Endometrium (tissue), 2 donors: ENCODE measurements at regions not wholly inside any gene's neighbourhood (a gene's known extent, or its start where the extent isn't known, plus 50 kb on each side); places are given as distances from the start of the nearest gene placed in this dataset.
"Not testable (repeated sequence)": the region's sequence is repeated elsewhere in the genome, so short reads cannot be mapped to it uniquely, and the experiment has no call there.

Source experiments
- FAIRE-seq: peaks from 2 replicates; lab custom pipeline; 2012; peaks lifted over from hg19 to GRCh38; lab: Jason Lieb, UNC
- donor health status: control.
- donor health status: control.

DNA sequence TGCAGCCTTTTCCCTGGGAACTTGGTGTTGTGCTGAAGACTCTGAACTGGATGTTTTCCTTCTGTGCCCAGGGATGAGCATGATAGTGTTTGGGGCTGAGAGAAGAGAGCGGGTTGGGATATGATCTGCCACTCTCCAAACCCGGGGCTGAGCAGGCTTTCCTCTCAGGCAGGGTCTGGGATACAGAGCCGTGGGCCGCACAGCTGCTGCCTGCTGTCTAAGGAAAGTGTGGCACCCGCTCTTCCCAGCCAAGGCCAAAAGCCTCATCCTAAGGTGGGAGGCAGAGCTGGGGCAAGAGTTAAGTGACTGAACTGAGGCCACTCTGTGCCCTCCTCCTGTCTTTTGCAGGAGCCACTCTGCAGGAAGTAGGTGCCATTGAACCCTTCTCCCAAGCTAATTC lies 83.6 kb upstream of the PITX1 start:
- no peak for FAIRE-seq

DNA sequence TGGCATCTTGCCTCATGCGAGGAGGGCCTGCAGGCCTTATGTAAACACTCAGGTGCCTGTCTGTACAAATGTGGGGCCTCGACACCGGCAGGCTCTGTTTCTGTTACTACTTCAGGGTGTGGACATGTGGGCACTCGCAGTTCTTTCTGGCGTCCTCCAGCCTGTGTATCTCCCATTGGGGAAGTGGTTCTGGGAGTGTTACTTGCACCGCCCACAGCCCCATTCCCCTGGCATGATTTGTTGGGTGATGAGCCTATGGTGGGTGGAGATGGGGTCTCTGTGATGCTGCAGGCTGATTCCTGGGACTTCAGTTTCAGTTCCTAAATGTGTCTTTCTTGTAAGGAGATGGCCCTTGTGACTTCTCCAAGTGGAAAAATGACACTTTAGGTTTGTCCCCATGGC lies 82.1 kb upstream of the PITX1 start:
- FAIRE-seq = no peak

DNA sequence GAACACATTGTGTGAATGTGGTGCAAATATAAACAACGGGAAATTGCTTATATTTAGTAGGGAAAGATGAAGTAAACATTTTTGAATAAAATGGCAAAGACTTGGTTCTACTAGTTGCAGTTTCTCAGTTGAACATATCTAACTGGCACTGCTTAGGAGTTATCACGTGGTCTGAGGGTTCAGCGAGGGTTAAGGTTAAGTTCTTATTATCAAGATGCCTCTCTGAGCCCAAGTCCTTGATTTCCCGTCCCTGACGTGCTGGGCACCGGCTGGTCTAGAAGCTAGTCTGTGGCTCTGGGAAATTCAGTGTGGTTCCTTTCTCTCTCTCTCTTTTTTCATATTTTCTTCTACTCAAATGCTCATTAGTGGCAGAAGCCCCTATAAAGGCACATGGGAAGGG lies 81.6 kb upstream of the PITX1 start:
- no peak for FAIRE-seq

DNA sequence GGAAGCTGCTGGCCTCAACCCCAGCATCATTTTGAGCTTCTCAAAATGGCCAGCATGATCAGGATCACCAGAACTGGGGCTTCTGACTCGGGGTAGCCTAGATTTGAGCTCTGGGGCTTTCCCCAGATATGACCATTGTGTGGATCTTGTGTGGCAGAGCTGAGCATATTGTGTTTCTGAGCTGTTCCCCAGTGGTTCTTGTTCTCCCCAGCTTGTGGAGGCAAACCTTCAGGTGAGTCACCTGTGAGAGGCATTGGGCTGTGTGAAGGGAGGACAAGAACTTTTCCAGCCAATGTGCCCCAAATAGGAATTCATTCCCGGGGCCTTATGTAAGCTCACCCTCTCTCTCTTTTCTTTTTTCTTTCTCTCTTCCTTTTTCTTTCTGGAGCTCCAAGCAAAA lies 80.7 kb upstream of the PITX1 start:
- FAIRE-seq = no peak

DNA sequence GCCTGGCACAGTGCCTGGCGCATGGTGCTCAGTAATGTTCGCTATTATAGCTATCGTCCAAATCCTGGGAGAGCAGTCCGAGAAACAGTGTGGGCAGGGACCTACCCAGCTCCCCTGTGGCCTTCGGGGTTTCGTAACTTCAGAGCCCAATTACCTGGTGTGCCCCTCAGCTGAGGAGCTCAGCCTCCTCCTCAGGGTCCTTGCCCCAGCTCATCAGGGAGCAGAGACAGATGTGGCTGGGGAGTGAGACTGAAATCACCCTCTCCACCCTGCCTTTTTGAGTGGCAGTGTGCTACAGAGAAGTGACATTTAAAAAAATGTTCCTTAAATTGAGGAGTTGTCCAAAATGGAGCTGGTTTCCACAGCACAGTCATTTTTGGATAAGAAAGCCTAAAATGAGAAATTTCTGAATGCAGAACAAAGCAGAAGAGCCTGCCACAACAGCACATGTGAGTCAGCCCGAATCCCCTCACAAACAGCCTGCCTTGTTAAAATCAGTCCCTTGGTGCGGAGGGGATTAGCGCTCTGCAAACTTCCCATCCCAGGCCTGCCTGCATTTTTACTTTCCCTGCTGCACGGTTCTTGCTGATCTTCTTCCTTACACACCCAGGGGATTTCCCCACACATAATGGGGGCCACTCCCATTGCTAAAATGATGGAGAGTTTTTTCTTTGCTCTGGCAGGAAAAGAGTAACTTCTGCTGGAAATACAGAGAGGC lies 78.1 kb upstream of the PITX1 start:
- no peak for FAIRE-seq

DNA sequence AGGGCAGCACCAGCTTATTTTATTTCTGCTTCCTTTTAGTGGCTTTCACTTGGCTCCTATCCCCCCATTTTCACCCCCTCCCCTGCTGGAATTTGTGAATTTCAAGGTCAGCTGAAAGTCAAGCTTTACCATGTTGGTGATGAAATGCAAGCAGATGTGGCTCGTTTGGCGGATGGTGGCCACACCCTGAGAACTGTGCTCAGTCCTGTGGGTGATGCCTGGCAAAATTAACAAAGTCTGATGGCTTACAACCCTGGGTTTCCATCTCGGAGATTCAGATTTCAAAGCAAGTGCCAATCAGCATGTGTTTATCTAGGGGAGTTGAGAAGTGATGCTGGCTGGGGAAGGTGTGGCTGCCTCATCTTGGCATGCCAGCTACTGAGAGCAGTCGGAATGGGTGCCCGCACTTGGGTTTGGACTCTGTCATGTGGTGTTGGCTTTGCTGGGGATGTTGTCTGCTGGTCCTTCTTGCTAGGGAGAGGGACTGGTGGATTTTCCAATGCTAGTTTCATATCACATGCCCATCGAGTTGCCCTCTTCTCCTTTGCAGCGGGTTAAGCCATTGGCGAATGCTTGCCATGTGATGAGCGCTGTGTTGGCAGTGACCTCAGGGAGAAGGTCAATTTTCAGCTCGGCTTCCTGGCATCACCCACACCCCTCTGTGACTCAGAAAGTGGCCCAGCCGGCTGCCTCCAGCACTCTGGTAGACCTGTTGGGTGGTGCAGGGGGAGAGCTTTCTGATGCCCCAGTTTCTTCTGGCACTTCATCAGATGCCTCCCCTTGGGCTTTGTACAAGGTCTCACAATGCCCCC lies 77.0 kb upstream of the PITX1 start:
- FAIRE-seq = no peak

DNA sequence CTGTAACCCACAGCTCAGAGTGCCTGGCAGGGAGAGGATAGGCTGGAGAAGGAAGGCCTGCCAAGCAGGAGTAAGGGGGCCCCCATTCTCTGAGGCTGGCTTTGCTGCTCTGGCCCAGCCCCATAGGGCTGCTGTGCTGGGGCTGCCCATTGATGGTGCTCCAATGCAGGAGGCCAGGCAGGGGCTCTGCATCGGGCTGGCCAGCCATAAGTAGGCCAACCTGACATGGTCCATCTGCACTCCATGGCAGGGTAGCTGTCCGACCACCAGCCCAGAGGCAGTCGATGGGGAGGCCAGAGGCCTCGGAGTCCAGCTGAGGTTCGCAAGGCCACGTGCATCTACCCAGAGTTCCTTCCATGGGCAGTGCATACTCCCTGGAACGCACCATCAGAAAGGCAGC lies 75.0 kb upstream of the PITX1 start:
- no peak for FAIRE-seq

DNA sequence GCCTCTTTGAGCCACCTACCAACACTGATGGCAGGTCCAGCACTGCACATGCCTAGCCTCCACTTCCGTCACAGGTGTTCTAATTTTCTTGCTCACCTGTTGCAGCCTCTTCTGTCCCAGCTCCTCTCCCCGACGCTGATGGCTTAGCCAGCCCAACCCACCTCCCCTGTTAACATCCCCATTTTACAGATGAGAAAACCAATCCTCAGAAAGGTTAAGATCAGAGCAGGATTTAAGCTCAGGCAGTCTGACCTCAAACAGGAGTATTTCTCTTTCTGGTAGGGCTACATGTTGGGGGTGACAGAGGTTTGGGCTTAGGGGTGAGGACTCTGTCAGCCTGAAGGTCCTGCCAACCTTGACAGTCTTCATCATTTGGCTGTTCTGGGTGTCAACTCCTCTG lies 74.5 kb upstream of the PITX1 start:
- no peak for FAIRE-seq

DNA sequence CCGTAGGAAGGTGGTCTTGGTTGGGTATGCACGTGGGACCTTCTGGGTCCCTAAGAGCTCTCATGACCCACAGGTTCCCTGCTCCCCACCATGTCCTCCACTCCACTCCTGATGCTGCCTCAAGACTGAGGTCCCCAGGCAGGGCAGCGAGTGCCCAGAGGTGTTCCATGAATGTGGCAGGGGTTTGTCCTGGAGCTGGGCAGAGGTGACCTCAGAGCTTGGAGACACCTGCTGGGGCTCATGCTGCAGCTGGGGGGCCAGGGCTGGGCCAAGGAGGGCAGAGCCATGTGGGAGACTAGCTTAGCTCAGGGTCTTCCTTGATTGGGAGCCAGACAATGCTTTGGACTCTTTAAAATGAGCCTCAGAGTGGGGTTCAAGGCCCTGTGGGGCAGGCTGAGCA lies 74.0 kb upstream of the PITX1 start:
- FAIRE-seq = no peak

DNA sequence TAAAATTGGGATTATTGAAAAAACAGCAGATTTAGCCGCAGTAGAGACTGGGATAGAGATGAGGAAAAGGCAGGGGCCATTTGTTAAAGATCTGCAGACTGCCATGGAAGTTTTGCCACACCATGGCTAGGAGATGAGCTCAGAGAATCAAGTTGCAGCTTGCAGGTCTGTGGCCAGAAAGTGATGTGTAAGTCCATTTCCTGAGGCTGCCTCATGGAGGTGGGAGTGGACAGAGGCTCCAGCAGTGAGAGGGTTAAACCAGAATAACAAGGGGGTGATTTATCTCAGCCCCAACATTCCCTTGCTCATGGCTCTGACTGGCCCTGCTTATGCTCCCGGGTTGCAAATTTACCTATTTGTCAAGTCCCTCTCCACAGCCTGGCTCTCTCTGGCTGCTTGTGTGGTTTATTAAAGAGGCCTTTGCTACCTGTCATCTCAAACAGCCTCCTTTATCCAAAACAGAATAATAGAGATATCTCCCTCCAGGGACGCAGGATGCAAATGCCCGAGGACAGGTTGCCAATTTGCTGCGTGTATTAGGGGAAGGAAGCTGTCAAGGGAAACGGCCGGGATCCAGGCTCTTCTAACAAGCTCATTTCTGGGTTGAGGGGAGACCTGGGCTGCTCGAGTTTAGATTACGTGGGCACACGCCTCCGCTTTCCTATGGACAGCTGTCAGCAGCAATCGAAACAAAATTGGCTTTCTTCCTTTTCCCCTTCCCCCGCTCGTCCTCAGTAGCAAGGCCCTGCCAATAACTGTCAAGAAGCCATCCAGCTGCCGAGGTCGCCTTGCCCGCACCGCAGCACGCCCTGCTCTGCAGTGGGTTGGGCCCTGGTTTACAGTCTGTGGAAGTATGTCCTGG lies 72.8 kb upstream of the PITX1 start:
- FAIRE-seq = no peak

DNA sequence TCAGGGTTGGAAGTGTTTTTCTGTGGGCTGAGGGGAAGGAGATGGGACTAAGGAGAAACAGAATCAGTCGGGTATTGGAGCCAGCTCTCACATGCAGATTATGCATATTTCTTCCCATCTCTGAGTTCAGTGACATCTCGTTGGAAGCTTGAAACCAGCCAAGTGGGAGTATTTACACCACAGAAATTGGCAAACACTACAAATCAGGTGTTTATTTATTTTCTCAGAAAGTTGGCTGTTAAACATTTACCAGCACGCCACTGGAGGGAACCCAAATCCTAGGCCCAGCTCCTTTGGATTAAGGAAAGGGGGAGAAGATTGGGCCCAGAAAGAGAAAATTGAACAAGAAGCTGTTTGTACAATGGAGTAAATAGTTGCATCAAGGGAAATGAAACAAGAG lies 72.1 kb upstream of the PITX1 start:
- FAIRE-seq = no peak

DNA sequence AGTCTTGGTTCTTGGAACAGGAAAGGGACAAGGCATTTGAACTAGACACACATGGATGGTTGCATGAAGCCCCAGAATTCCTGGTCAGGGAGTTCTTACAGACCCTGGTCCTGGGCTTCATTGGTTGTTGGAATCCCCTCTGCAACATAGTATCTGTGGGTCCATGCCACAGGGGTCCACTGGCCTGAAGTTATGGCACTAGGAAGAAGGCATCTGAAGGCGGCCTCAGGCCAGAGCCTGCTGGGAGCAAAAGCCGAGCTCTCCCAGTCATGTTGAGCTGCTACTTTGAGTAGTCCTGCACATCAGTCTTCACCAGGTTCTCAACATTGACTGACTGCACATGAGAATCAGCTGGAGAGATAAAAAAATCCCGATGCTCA lies 71.1 kb upstream of the PITX1 start:
- FAIRE-seq = no peak

DNA sequence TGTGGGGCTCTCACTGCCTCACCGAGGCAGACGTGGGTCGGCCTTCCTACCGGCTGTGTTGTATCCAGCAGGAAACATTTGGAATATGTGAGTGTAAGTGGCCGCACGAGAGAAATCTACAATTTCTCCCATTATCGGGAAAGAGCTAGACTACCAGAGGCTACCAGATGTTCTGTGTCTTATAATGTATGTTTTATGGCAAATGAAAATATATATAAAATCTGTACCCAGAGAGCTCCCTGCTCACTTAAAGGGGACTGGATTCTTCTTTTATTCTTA lies 69.5 kb upstream of the PITX1 start:
- FAIRE-seq = no peak

DNA sequence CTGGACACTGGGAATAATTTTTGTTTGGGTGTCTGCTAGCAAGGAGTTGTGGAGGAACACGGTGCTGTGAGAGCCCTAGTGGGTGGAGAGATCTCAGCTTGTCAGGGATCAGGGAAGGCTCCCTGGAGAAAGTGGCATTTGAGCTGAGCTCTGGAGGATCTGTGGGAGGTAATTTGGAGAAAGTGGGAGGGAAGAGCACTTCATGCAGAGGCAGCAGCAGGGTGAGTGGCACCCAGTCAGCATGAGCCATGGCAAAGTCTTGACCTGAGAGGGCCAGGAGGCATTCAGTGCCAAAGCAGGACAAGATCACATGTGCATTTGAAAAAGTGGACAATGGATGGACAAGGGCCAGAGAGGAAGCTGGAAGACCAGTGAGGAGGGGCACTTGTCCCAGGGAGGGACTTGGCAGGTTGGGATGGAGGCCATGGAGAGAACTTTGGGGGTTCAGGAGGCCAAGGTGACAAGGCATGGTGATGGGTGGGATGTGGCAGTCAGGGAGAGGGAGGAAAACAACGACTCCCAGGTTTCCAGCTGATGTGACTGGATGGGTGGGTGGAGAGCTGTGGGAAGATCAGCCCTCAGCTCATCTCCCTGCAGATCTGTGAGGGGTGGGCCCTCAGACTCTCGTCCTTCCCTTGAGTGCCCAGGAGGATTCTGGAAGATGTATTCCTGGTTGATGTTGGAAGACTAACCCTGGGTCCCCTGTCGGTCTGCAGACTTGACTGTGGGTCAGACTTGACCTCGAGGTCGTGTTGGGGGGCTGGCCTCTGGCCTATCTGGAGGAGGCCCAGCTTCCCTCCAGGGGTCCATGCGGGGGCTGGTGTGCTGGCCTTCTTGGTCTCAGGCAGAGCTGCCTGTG lies 68.9 kb upstream of the PITX1 start:
- FAIRE-seq = no peak

DNA sequence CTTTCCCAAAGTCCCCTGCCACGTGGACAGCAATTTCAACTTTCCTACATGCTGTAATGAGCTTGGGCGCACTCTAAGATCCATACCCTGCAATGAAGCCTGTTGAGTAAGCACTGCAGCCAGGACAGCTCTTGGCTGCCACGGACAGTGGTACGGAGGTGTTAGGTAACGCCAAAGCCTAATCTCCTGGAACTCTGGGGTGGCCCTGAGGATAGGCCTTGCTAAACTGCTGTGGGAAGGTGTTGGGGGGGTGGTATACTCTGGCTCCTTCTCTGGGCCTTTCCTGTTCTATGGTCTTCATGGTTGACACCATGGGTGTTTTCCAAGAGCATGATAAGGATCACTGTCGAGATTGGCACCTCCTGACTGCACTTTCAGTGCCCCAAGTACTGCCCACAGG lies 66.4 kb upstream of the PITX1 start:
- FAIRE-seq = no peak

DNA sequence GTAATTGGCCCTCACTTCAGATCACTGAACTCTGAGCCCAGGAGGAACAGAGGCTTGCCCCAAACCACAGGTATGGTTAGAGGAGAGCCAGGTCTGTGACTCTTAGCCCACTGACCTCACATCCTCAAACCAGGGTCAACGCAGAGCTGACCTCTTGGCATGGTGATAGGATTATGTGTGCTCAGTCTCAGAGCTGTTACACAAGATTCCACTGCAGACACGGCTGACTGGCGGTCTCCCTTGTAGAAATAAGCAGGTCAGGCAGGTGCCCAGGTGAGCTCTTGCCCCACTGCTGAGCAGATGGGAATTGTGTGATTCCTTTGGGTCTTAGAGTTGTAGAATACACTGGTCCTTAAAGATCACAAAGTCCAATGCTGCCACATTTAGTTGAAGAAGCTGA lies 66.0 kb upstream of the PITX1 start:
- no peak for FAIRE-seq

DNA sequence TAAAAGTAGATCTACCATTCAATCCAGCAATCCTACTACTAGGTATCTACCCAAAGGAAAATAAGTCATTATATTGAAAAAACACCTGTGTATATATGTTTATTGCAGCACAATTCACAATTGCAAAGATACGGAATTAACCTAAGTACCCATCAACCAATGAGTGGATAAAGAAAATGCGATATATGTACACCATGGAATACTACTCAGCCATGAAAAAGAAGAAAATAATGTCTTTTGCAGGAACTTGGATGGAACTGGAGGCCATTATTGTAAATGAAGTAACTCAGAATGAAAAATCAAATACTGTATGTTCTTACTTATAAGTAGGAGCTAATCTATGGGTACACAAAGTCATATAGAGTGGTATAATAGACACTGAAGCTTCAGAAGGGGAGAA lies 63.4 kb upstream of the PITX1 start:
- no peak for FAIRE-seq

DNA sequence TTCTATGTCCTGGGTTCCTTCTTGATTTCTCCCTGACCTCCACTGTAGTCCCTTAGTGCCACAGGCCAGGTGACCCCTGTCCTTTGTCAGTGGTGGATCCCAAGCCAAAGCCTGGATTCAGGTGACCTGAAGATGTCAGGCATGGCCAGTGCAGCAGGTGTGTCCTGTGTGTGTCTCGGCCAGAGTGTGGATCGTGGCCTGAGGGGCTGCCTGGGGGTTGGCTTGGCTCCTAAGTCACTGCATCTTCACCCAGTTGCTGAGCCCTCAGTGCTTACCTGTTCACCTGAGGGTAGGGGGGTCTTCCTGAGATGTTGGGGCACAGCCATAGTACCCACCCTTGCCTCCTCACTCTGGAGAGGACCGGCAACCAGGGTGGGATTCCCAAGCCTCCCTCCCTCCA lies 61.8 kb upstream of the PITX1 start:
- no peak for FAIRE-seq

DNA sequence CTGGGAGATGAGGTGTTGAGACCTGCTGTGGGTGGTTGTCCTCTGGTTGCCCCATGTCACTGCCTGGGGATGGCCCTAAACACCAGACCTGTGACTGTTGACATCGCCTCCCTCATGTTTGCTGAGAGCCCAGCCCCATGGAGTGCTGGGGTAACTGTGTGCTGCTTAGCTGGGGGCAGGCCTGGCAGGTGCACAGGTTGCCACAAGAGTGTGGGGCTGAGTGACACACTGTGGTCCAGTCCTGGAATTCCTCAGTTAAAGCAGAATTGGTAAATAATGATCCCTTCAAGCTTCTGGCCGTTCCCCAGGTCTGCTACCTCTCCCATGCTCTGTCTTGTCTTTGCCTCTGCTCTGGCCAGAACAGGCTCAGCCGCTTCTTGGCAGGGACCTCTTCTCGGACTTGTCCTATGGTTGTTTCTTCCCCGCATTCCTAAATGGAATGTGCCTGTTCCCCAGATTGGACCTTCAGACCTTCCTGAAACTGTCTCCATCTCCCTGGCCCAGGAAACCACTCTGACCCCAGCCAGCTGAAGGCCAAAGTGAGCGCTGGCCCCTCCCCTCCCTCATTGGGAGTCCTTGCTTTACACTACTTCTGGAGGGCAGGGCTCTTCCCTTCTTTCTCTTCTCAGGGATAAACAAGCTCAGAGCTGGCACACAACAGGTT lies 61.2 kb upstream of the PITX1 start:
- FAIRE-seq = no peak

DNA sequence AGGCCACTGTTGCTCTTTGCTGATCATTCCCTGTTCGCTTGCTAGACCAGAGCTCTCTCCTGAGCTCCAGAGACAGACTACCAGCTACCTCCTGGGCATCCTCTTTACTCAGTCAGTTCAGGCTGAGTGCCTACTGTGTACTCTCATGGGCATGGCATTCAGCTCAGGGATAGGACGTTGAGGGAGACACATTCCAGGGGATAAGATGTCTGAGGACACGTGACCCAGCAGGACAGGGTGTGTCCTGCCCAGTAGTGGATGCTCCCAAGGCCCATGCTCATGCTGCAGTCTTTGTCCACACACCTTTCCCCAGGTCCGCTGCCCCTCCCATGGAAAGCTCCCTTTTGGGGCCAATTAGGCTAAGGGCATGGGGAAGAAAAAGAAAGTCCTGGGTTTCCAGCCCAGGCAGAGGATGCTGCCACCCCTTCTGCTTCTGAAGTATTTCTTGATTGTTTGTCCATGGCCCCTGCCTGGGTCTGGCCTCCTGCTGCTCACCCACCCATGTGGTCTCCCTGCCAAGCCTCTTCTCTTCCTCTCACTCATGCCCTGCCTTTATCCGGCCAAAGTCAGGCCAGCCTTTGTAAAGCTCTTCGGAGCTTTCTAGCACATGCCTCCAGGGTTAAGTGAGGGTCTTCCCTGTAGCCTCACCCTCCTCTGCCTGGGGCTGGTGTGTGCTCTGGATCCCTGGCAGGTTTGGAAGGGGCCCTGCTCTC lies 60.5 kb upstream of the PITX1 start:
- FAIRE-seq = no peak

DNA sequence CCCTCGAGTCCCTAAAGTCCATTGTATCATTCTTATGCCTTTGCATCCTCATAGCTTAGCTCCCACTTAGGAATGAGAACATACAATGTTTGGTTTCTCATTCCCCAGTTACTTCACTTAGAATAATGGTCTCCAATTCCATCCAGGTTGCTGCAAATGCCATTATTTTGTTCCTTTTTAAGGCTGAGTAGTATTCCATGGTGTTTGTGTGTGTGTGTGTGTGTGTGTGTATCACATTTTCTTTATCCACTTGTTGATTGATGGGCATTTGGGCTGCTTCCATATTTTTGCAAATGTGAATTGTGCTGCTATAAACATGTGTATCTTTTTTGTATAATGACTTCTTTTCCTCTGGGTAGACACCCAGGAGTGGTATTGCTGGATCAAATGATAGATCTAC lies 59.5 kb upstream of the PITX1 start:
- FAIRE-seq = not testable (repeated sequence)
